Panc1 (cell line): ENCODE measurements at regions not wholly inside any gene's neighbourhood (a gene's known extent, or its start where the extent isn't known, plus 50 kb on each side); places are given as distances from the start of the nearest gene placed in this dataset.

Experiments
- ATAC-seq: fragments of 200-7000 bp; cut with Tn5 transposase; 2 replicates; pipeline ENCODE4 v1.9.1; 2020; ENCODE audit warnings: mild to moderate bottlenecking, moderate library complexity
- BruUV-seq: library from RNA; stranded (reverse); fragments of 400-500 nt; replicated peaks from 2 replicates; lab custom pipeline; 2021; lab: Mats Ljungman, UMichigan
- CTCF ChIA-PET: fragments of 300-600 bp; sonication (Branson Sonifier 250); formaldehyde crosslinking; loops from one replicate; lab custom pipeline; 2022; ENCODE audit warnings: antibody characterized with exemption; lab: Charles Lee
- POLR2A ChIA-PET: fragments of 300-600 bp; sonication (Branson Sonifier 250); formaldehyde crosslinking; loops from one replicate; lab custom pipeline; 2022; ENCODE audit warnings: antibody characterized with exemption; lab: Charles Lee
- DNase-seq: peaks from one replicate; pipeline ENCODE4 v3.0.0-alpha.2; 2010; ENCODE audit warnings: low read depth, low spot score
- H3K27ac ChIP-seq: 2 replicates; pipeline ENCODE4 v1.5.1; 2011; ENCODE audit warnings: mild to moderate bottlenecking, low read length, inconsistent platforms
- H3K27me3 ChIP-seq: fragments of 200-500 bp; sonication (Bioruptor generic); 2 replicates; pipeline ENCODE4 v1.6.0; 2014; ENCODE audit warnings: low read length, inconsistent platforms; ENCODE audit not compliant: control insufficient read depth, insufficient read depth
- H3K36me3 ChIP-seq: fragments of 200-500 bp; sonication (Bioruptor generic); 2 replicates; pipeline ENCODE4 v1.5.1; 2014; ENCODE audit warnings: inconsistent platforms, mild to moderate bottlenecking, low read length, moderate library complexity; ENCODE audit not compliant: control insufficient read depth, insufficient read depth
- H3K4me1 ChIP-seq: 2 replicates; pipeline ENCODE4 v1.5.1; 2011; ENCODE audit warnings: inconsistent platforms, mild to moderate bottlenecking, low read length, moderate library complexity; ENCODE audit not compliant: control insufficient read depth, insufficient read depth
- H3K4me3 ChIP-seq, 2 experiments: 2 replicates each; pipeline ENCODE4 v1.5.1; 2011 to 2012; ENCODE audit warnings: low read depth in 2 of 2, low read length in 2 of 2, mild to moderate bottlenecking in 2 of 2, inconsistent platforms in 1 of 2, moderate library complexity in 1 of 2
- H3K9me3 ChIP-seq: fragments of 200-500 bp; sonication (Bioruptor generic); 2 replicates; pipeline ENCODE4 v1.5.1; 2014; ENCODE audit warnings: low read depth, mild to moderate bottlenecking, inconsistent platforms, low read length, moderate library complexity; ENCODE audit not compliant: control insufficient read depth, insufficient read depth
- POLR2AphosphoS5 ChIP-seq: IDR thresholded peaks from 2 replicates; pipeline ENCODE4 v1.6.1; 2012; ENCODE audit warnings: mild to moderate bottlenecking, low read depth, low read length, moderate library complexity
- SIN3A ChIP-seq: IDR thresholded peaks from 2 replicates; pipeline ENCODE4 v1.6.1; 2012; ENCODE audit warnings: low read depth, mild to moderate bottlenecking, low read length, moderate library complexity, borderline replicate concordance; ENCODE audit not compliant: insufficient read depth
- TCF7L2 ChIP-seq: IDR thresholded peaks from 2 replicates; pipeline ENCODE4 v1.6.1; 2011; ENCODE audit warnings: mild to moderate bottlenecking, low read depth, low read length, inconsistent platforms
- in situ Hi-C: cut with HindIII; loops from 2 replicates; pipeline ENCODE4 v1.10.0; 2016; ENCODE audit warnings: low sequenced_read_pairs, low pct_unique_long_range_greater_than_20kb
- intact Hi-C: fragments of 100-400 bp; cut with micrococcal nuclease; formaldehyde crosslinking; loops from one replicate; pipeline ENCODE4 v1.10.0; 2022; ENCODE audit not compliant: unreplicated experiment
- TF ChIP-seq, protein P1 (sequence below): fragments of 450-650 bp; IDR thresholded peaks from 2 replicates; pipeline ENCODE4 v1.5.1; 2017; ENCODE audit warnings: mild to moderate bottlenecking
- TF ChIP-seq, protein P2 (sequence below), 2 experiments: IDR thresholded peaks; 2 replicates each; pipeline ENCODE4 v1.6.1; 2011 to 2012; ENCODE audit warnings: low read depth in 2 of 2, control low read depth in 1 of 2, low read length in 1 of 2, mild to moderate bottlenecking in 1 of 2, moderate library complexity in 1 of 2; ENCODE audit not compliant: insufficient read depth in 1 of 2

DNA sequence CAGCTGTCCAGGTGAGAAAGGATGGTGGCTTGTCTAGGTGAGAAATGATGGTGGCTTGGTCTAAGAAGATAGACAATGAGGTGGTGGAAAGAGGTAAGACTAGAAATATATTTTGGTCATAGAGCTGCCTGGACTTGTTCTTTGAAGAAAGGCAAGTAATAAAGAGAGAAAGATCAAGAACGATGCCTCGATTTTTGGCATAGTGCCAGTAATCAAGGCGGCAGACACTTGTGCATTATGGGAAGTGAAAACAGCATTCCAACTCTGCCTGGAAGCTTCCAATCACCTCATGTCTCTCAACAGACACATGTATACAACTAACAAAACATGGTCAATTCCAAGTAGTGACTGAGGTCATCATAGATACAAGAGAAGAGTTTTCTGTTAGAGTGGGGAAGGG lies 423.8 kb upstream of the NRP1 start:
- Histone ChIP-seq H3K9me3 (no peaks in the 10 kb centered on the region), H3K36me3 (no peaks in the 10 kb centered on the region), H3K4me3 (no peak overlapping the region), H3K27me3 (no peaks in the 10 kb centered on the region), H3K27ac (no peak overlapping the region), H3K4me1 (no peaks in the 10 kb centered on the region)
- in situ Hi-C loops (no loop called here), intact Hi-C loops (no loop called here)
- TF ChIP-seq, protein P1, sequence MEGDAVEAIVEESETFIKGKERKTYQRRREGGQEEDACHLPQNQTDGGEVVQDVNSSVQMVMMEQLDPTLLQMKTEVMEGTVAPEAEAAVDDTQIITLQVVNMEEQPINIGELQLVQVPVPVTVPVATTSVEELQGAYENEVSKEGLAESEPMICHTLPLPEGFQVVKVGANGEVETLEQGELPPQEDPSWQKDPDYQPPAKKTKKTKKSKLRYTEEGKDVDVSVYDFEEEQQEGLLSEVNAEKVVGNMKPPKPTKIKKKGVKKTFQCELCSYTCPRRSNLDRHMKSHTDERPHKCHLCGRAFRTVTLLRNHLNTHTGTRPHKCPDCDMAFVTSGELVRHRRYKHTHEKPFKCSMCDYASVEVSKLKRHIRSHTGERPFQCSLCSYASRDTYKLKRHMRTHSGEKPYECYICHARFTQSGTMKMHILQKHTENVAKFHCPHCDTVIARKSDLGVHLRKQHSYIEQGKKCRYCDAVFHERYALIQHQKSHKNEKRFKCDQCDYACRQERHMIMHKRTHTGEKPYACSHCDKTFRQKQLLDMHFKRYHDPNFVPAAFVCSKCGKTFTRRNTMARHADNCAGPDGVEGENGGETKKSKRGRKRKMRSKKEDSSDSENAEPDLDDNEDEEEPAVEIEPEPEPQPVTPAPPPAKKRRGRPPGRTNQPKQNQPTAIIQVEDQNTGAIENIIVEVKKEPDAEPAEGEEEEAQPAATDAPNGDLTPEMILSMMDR = no peak
- TF ChIP-seq SIN3A (no peak), TCF7L2 (no peak), POLR2AphosphoS5 (no peak)
- TF ChIP-seq, protein P2, sequence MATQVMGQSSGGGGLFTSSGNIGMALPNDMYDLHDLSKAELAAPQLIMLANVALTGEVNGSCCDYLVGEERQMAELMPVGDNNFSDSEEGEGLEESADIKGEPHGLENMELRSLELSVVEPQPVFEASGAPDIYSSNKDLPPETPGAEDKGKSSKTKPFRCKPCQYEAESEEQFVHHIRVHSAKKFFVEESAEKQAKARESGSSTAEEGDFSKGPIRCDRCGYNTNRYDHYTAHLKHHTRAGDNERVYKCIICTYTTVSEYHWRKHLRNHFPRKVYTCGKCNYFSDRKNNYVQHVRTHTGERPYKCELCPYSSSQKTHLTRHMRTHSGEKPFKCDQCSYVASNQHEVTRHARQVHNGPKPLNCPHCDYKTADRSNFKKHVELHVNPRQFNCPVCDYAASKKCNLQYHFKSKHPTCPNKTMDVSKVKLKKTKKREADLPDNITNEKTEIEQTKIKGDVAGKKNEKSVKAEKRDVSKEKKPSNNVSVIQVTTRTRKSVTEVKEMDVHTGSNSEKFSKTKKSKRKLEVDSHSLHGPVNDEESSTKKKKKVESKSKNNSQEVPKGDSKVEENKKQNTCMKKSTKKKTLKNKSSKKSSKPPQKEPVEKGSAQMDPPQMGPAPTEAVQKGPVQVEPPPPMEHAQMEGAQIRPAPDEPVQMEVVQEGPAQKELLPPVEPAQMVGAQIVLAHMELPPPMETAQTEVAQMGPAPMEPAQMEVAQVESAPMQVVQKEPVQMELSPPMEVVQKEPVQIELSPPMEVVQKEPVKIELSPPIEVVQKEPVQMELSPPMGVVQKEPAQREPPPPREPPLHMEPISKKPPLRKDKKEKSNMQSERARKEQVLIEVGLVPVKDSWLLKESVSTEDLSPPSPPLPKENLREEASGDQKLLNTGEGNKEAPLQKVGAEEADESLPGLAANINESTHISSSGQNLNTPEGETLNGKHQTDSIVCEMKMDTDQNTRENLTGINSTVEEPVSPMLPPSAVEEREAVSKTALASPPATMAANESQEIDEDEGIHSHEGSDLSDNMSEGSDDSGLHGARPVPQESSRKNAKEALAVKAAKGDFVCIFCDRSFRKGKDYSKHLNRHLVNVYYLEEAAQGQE (IDR thresholded peaks at IDR 0.05; ENCODE audit: insufficient read depth in 1 of 2, low read depth in 2 of 2, low read length in 1 of 2) = no peak
- ChIA-PET CTCF (no interaction called here), POLR2A (no interaction called here)
- BruUV-seq = no TSS peak
- ATAC-seq (no peak), DNase-seq (no peak)

DNA sequence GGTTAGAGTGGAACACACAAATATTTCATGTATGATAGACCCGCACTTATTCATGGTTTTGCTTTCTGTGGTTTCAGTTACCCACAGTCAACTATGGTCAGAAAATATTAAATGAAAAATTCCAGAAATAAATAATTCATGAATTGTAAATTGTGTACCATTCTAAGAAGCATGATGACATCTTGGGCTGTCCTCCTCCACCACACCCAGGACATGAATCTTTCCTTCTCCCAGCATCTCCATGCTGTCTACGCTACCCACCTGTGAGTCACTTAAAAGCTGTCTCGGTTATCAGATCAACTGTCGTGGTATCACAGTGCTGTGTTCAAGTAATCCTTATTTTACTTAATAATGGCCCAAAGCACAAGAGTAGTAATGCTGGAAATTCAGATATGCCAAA lies 419.6 kb upstream of the NRP1 start:
- intact Hi-C loops (no loop called here), in situ Hi-C loops (no loop called here)
- Histone ChIP-seq H3K36me3 (no peaks in the 10 kb centered on the region), H3K27me3 (no peaks in the 10 kb centered on the region), H3K4me3 (no peak overlapping the region), H3K27ac (no peak overlapping the region), H3K4me1 (no peaks in the 10 kb centered on the region), H3K9me3 (no peaks in the 10 kb centered on the region)
- TF ChIP-seq, protein P2 (IDR thresholded peaks at IDR 0.05; ENCODE audit: insufficient read depth in 1 of 2, low read depth in 2 of 2, low read length in 1 of 2) = no peak
- no peak for TF ChIP-seq POLR2AphosphoS5
- TF ChIP-seq TCF7L2 = no peak
- TF ChIP-seq SIN3A = no peak
- TF ChIP-seq, protein P1 = no peak
- POLR2A ChIA-PET = no interaction called here
- CTCF ChIA-PET = no interaction called here
- no peak for ATAC-seq
- no peak for DNase-seq
- BruUV-seq = no TSS peak
